H9 (cell line): ENCODE measurements at regions not wholly inside any gene's neighbourhood (a gene's known extent, or its start where the extent isn't known, plus 50 kb on each side); places are given as distances from the start of the nearest gene placed in this dataset.

Source experiments
- DNase-seq: peaks from one replicate; pipeline ENCODE4 v3.0.0-alpha.2; 2017
- H2AFZ ChIP-seq: one replicate; pipeline ENCODE4 v1.6.1; 2013; ENCODE audit warnings: mild to moderate bottlenecking, low read length, control low read depth, moderate library complexity
- H2AK5ac ChIP-seq: 2 replicates; pipeline ENCODE4 v1.6.1; 2013; ENCODE audit warnings: low read length, control low read depth, mixed read lengths; ENCODE audit not compliant: insufficient read length
- H2BK120ac ChIP-seq: one replicate; pipeline ENCODE4 v1.6.1; 2013; ENCODE audit warnings: low read depth, mild to moderate bottlenecking, low read length, control low read depth, inconsistent platforms; ENCODE audit not compliant: poor library complexity, severe bottlenecking
- H2BK12ac ChIP-seq: 2 replicates; pipeline ENCODE4 v1.6.1; 2013; ENCODE audit warnings: low read length, control low read depth, mixed read lengths, low read depth; ENCODE audit not compliant: insufficient read length
- H2BK15ac ChIP-seq: 2 replicates; pipeline ENCODE4 v1.6.1; 2013; ENCODE audit warnings: low read depth, low read length, control low read depth
- H2BK20ac ChIP-seq: one replicate; pipeline ENCODE4 v1.6.1; 2013; ENCODE audit warnings: low read depth, mild to moderate bottlenecking, low read length, control low read depth, inconsistent platforms; ENCODE audit not compliant: poor library complexity, severe bottlenecking
- H2BK5ac ChIP-seq: 2 replicates; pipeline ENCODE4 v1.6.1; 2013; ENCODE audit warnings: low read length, control low read depth, mixed read lengths; ENCODE audit not compliant: insufficient read length
- H3K14ac ChIP-seq: 2 replicates; pipeline ENCODE4 v1.6.1; 2013; ENCODE audit warnings: low read length, control low read depth; ENCODE audit not compliant: insufficient read depth
- H3K18ac ChIP-seq: 2 replicates; pipeline ENCODE4 v1.6.1; 2013; ENCODE audit warnings: low read depth, mild to moderate bottlenecking, mixed read lengths, low read length, control low read depth; ENCODE audit not compliant: insufficient read length
- H3K23ac ChIP-seq: 2 replicates; pipeline ENCODE4 v1.6.1; 2013; ENCODE audit warnings: low read length, control low read depth, mixed read lengths, low read depth; ENCODE audit not compliant: insufficient read length
- H3K23me2 ChIP-seq: 2 replicates; pipeline ENCODE4 v1.6.1; 2013; ENCODE audit warnings: low read depth, mild to moderate bottlenecking, mixed read lengths, low read length, control low read depth; ENCODE audit not compliant: insufficient read length, poor library complexity, severe bottlenecking
- H3K27ac ChIP-seq: 2 replicates; pipeline ENCODE4 v1.5.1; 2013; ENCODE audit warnings: low read length, control low read depth, mixed read lengths, low read depth; ENCODE audit not compliant: insufficient read length
- H3K27me3 ChIP-seq: 2 replicates; pipeline ENCODE4 v1.6.1; 2013; ENCODE audit warnings: low read length, control low read depth, inconsistent platforms; ENCODE audit not compliant: insufficient read depth
- H3K4ac ChIP-seq: 2 replicates; pipeline ENCODE4 v1.6.1; 2013; ENCODE audit warnings: low read depth, mild to moderate bottlenecking, control low read depth, inconsistent platforms, low read length, moderate library complexity
- H3K4me1 ChIP-seq: 2 replicates; pipeline ENCODE4 v1.6.1; 2013; ENCODE audit warnings: low read length, control low read depth, inconsistent platforms; ENCODE audit not compliant: insufficient read depth
- H3K4me2 ChIP-seq: 2 replicates; pipeline ENCODE4 v1.6.1; 2013; ENCODE audit warnings: low read length, control low read depth, mixed read lengths; ENCODE audit not compliant: insufficient read length, insufficient read depth
- H3K56ac ChIP-seq: 2 replicates; pipeline ENCODE4 v1.6.1; 2013; ENCODE audit warnings: low read depth, mild to moderate bottlenecking, mixed read lengths, low read length, control low read depth; ENCODE audit not compliant: insufficient read length
- H3K79me1 ChIP-seq: 2 replicates; pipeline ENCODE4 v1.6.1; 2013; ENCODE audit warnings: low read depth, mild to moderate bottlenecking, moderate library complexity, low read length, control low read depth, inconsistent platforms; ENCODE audit not compliant: insufficient read depth, poor library complexity, severe bottlenecking
- H3K79me2 ChIP-seq: 2 replicates; pipeline ENCODE4 v1.6.1; 2013; ENCODE audit warnings: low read length, control low read depth, inconsistent platforms; ENCODE audit not compliant: insufficient read depth
- H3K9ac ChIP-seq: 2 replicates; pipeline ENCODE4 v1.6.1; 2013; ENCODE audit warnings: low read length, control low read depth, mixed read lengths; ENCODE audit not compliant: insufficient read length; ENCODE audit errors: extremely low read depth
- H3K9me3 ChIP-seq: one replicate; pipeline ENCODE4 v1.6.1; 2013; ENCODE audit warnings: low read depth, low read length, inconsistent platforms; ENCODE audit not compliant: control insufficient read depth
- H3T11ph ChIP-seq: one replicate; pipeline ENCODE4 v1.6.1; 2013; ENCODE audit warnings: mild to moderate bottlenecking, low read length, control low read depth, inconsistent platforms
- H4K20me1 ChIP-seq: one replicate; pipeline ENCODE4 v1.6.1; 2013; ENCODE audit not compliant: control insufficient read depth, insufficient read length, insufficient read depth
- H4K5ac ChIP-seq: 2 replicates; pipeline ENCODE4 v1.6.1; 2013; ENCODE audit warnings: low read depth, mild to moderate bottlenecking, mixed read lengths, low read length, control low read depth; ENCODE audit not compliant: insufficient read length
- H4K8ac ChIP-seq: replicated peaks from 2 replicates; pipeline ENCODE4 v1.6.1; 2013; ENCODE audit warnings: low read length, control low read depth, mixed read lengths, low read depth; ENCODE audit not compliant: insufficient read length
- H4K91ac ChIP-seq: 2 replicates; pipeline ENCODE4 v1.6.1; 2013; ENCODE audit warnings: low read depth, mild to moderate bottlenecking, moderate library complexity, mixed read lengths, low read length, control low read depth; ENCODE audit not compliant: insufficient read length
- H3K27ac Mint-ChIP-seq, 3 experiments: 2 replicates in 2 of 3; 3 replicates in 1 of 3; pipeline ENCODE4 v1.8.0; 2020 to 2021; ENCODE audit warnings: mixed read lengths in 3 of 3, mild to moderate bottlenecking in 1 of 3, moderate library complexity in 1 of 3
- H3K27me3 Mint-ChIP-seq: 2 replicates; pipeline ENCODE4 v1.8.0; 2021; ENCODE audit warnings: low read depth, mild to moderate bottlenecking, moderate library complexity, mixed read lengths
- H3K36me3 Mint-ChIP-seq, 3 experiments: 2 replicates in 2 of 3; 3 replicates in 1 of 3; pipeline ENCODE4 v1.8.0; 2020 to 2021; ENCODE audit warnings: low read depth in 3 of 3, mixed read lengths in 3 of 3; ENCODE audit not compliant: insufficient read depth in 1 of 3
- H3K4me1 Mint-ChIP-seq, 2 experiments: 2 replicates each; pipeline ENCODE4 v1.8.0; 2020; ENCODE audit warnings: mixed read lengths in 2 of 2
- H3K4me3 Mint-ChIP-seq, 2 experiments: 2 replicates in 1 of 2; 3 replicates in 1 of 2; pipeline ENCODE4 v1.8.0; 2020 to 2021; ENCODE audit warnings: mild to moderate bottlenecking in 2 of 2, mixed read lengths in 2 of 2, moderate library complexity in 1 of 2
- H3K9me3 Mint-ChIP-seq, 2 experiments: 2 replicates in 1 of 2; 3 replicates in 1 of 2; pipeline ENCODE4 v1.8.0; 2020; ENCODE audit warnings: mild to moderate bottlenecking in 2 of 2, mixed read lengths in 2 of 2, moderate library complexity in 1 of 2
- WGBS: extraction: QIAGEN DNeasy Blood & Tissue Kit; methylation state at CpG from one replicate; pipeline ENCODE4 v1.1.7; 2013; ENCODE audit warnings: missing lambda C conversion rate, low lambda C conversion rate, mixed read lengths; ENCODE audit not compliant: insufficient read length; ENCODE audit errors: extremely low coverage; 5-methylcytosine and 5-hydroxymethylcytosine counted together
- TF ChIP-seq, protein P1 (sequence below): fragments of 200-600 bp; sonication (generic); conservative IDR thresholded peaks from 3 replicates; pipeline ENCODE4 v1.8.0; 2021; ENCODE audit warnings: antibody characterized with exemption, mild to moderate bottlenecking

DNA sequence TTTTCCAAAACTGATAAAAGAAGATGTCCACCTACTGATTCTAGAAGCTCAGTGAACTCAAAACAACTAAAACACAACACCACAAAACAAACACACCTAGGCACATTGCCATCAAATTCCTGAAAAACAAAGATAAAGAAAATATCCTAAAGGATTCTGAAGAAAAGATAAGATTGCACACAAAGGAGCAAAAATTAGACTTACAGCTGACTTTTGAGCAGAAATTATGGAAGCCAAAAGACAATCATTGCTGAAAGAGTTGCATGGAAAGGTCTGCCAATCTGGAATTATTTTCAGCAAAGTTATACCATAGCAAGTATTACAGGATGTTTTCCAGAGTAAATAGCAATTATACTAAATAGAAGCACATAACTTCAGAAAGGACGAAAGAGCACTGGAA lies 128.2 kb upstream of the IRX2 start:
- Histone ChIP-seq H2BK5ac (no peak overlapping the region), H2BK120ac (no peak overlapping the region), H3K23ac (no peak overlapping the region), H4K5ac (no peak overlapping the region), H2BK12ac (no peak overlapping the region), H3K4me2 (no peak overlapping the region), H4K20me1 (no peaks in the 10 kb centered on the region), H3K23me2 (no peaks in the 10 kb centered on the region), H3K4me1 (no peaks in the 10 kb centered on the region), H3K18ac (no peak overlapping the region), H3K56ac (no peak overlapping the region), H3K79me2 (no peaks in the 10 kb centered on the region), H3K9ac (no peak overlapping the region), H2BK20ac (no peak overlapping the region), H2AFZ (no peak overlapping the region), H3K79me1 (no peaks in the 10 kb centered on the region), H3T11ph (no peak overlapping the region), H3K14ac (no peak overlapping the region), H2AK5ac (no peak overlapping the region), H3K4ac (no peak overlapping the region), H3K9me3 (peaks cover 7% of the 10 kb centered on the region), H2BK15ac (no peak overlapping the region), H4K91ac (no peak overlapping the region), H3K27me3 (no peaks in the 10 kb centered on the region), H4K8ac (no peak overlapping the region), H3K27ac (no peak overlapping the region)
- Mint-ChIP-seq H3K36me3 (peaks cover 13 to 33% (median 19%) of the 10 kb centered on the region in 3 experiments), H3K27me3 (peaks cover 2% of the 10 kb centered on the region; the same call in 1 of the 2 replicates), H3K4me3 (no peak overlapping the region), H3K9me3 (peaks cover 29 to 32% of the 10 kb centered on the region in 2 experiments), H3K27ac (no peak overlapping the region), H3K4me1 (peaks cover 8 to 9% of the 10 kb centered on the region in 2 experiments)
- DNase-seq = no peak
- TF ChIP-seq, protein P1, sequence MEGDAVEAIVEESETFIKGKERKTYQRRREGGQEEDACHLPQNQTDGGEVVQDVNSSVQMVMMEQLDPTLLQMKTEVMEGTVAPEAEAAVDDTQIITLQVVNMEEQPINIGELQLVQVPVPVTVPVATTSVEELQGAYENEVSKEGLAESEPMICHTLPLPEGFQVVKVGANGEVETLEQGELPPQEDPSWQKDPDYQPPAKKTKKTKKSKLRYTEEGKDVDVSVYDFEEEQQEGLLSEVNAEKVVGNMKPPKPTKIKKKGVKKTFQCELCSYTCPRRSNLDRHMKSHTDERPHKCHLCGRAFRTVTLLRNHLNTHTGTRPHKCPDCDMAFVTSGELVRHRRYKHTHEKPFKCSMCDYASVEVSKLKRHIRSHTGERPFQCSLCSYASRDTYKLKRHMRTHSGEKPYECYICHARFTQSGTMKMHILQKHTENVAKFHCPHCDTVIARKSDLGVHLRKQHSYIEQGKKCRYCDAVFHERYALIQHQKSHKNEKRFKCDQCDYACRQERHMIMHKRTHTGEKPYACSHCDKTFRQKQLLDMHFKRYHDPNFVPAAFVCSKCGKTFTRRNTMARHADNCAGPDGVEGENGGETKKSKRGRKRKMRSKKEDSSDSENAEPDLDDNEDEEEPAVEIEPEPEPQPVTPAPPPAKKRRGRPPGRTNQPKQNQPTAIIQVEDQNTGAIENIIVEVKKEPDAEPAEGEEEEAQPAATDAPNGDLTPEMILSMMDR = no peak
- no CpG with 5 or more reads among the region's 1 CpG for WGBS
